ENCODE measurements at regions not wholly inside any gene's neighbourhood (a gene's known extent, or its start where the extent isn't known, plus 50 kb on each side); places are given as distances from the start of the nearest gene placed in this dataset.

DNA sequence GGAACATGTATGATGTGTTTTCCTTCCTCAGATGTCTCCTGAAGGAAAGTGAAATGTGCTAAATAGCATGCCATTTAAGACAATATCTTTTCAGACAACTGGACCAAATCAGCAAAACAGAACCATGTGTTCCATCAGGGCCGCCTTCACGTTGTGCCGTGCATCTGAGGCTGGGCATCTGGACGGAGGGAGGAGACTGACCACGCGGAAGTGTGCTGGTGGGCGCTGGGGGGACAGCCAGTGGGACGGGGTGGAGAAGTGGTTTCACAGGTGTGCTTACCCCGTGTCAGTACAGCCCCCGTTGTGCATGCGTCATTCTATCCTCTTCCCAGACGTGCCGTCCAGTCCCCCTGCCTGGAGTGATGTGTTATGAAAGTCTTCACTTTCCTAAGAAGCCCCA is 342.1 kb upstream of the FAT1 start:
- TF ChIP-seq, protein P1, sequence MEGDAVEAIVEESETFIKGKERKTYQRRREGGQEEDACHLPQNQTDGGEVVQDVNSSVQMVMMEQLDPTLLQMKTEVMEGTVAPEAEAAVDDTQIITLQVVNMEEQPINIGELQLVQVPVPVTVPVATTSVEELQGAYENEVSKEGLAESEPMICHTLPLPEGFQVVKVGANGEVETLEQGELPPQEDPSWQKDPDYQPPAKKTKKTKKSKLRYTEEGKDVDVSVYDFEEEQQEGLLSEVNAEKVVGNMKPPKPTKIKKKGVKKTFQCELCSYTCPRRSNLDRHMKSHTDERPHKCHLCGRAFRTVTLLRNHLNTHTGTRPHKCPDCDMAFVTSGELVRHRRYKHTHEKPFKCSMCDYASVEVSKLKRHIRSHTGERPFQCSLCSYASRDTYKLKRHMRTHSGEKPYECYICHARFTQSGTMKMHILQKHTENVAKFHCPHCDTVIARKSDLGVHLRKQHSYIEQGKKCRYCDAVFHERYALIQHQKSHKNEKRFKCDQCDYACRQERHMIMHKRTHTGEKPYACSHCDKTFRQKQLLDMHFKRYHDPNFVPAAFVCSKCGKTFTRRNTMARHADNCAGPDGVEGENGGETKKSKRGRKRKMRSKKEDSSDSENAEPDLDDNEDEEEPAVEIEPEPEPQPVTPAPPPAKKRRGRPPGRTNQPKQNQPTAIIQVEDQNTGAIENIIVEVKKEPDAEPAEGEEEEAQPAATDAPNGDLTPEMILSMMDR (IDR thresholded peaks at IDR 0.05; ENCODE audit: low read depth, low read length), result no peak
- DNase-seq, result no peak
- Histone ChIP-seq H3K9me3 (no peaks in the 10 kb centered on the region), H3K4me3 (ENCODE audit: low read depth, low read length) (no peak overlapping the region), H3K36me3 (no peaks in the 10 kb centered on the region), H3K27me3 (no peaks in the 10 kb centered on the region), H3K4me1 (no peaks in the 10 kb centered on the region)

DNA sequence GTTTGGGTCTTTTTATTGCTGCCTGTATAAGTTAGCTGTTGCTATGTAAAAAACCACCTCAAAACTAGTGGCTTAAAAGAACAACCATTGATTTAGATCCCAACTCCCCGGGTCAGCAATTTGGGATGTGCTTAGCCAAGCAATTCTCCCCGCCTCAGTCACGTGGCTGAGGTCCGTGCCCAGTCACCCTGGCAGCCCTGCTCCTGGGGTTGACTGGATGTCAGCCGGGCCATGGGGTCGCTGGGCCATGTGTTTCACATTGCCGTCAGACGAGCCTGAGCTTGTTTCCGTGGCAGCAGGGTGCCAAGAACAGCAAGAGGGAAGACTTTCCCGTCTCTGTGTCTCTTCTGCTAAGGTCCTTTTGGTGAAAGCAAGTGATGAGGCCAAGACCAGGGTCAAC is 345.7 kb upstream of the FAT1 start:
- no peak for DNase-seq
- TF ChIP-seq, protein P1 (IDR thresholded peaks at IDR 0.05; ENCODE audit: low read depth, low read length), result no peak
- Histone ChIP-seq H3K4me3 (ENCODE audit: low read depth, low read length) (no peak overlapping the region), H3K27me3 (no peaks in the 10 kb centered on the region), H3K4me1 (no peaks in the 10 kb centered on the region), H3K9me3 (no peaks in the 10 kb centered on the region), H3K36me3 (no peaks in the 10 kb centered on the region)

DNA sequence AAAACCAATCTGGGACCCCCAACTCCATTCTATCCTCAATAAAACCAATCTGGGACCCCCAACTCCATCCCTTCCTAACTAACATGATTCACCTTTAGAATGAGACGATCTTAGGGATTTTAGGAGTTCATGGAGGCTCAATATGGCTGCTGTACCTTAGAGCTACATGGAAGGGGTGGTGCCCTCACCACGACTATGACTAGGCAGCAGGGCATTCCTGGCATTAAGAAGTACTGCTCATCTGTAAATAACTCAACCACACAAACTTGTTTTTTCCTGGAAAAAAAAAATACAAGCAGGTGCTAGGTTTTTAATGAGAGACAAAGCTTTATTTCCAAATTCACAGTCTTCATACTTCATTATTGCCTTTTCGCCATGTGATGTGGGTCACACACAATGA is 346.5 kb upstream of the FAT1 start:
- Histone ChIP-seq H3K27me3 (no peaks in the 10 kb centered on the region), H3K9me3 (no peaks in the 10 kb centered on the region), H3K36me3 (no peaks in the 10 kb centered on the region), H3K4me3 (ENCODE audit: low read depth, low read length) (no peak overlapping the region), H3K4me1 (no peaks in the 10 kb centered on the region)
- TF ChIP-seq, protein P1 (IDR thresholded peaks at IDR 0.05; ENCODE audit: low read depth, low read length), result no peak
- no peak for DNase-seq

DNA sequence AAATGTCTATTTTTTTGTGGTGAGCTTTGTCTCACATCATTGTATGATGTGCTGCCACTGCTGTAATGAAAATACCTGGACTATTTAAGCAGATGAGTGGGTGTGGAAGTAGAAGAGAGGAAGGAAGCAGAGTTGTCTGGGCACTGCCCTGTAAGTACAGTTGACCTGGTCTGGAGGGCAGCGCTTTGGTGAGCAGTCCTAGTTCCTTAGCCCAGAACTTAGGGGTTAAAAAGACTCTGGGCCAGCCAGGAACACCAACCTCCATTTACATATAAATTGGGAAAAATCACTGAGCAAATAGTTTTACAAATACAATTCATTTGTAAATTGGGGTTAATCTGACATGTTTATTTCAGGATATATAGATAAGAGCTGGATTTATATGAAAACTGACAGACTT is 347.1 kb upstream of the FAT1 start:
- Histone ChIP-seq H3K27me3 (no peaks in the 10 kb centered on the region), H3K4me3 (ENCODE audit: low read depth, low read length) (no peak overlapping the region), H3K4me1 (no peaks in the 10 kb centered on the region), H3K36me3 (no peaks in the 10 kb centered on the region), H3K9me3 (no peaks in the 10 kb centered on the region)
- DNase-seq, result no peak
- TF ChIP-seq, protein P1 (IDR thresholded peaks at IDR 0.05; ENCODE audit: low read depth, low read length), result no peak

DNA sequence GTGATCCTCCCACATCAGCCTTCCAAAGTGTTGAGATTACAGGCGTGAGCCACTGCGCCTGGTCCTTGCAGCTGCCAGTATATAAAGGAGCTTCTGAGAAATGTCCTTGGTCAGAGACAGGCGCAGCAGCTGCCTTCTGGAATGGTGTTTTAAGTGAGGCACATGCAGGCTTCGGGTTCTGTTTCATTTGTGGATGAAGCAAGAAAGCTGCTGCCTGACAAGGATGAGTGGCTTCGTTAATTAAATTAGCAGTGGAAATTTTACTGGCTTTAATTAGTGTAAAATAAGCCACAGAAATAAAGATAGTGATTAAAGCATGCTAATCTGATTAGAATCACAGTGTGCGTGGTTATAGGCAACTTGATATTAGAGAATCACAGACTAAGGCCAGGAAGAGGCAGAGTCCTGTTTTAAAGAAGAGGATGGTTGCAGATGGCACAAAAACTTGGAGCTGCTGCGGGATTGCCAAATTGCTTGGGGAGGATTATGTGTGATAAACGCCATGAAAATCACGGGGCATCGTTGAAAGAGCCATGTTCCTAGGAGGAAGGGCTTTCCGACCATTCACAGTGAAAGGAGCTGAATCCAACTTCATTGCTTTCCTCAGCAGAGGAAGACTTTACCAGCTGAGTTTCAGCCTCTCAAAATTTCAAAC is 348.4 kb upstream of the FAT1 start:
- TF ChIP-seq, protein P1 (IDR thresholded peaks at IDR 0.05; ENCODE audit: low read depth, low read length), result no peak
- peak; percentile 73 for DNase-seq
- Histone ChIP-seq H3K9me3 (no peaks in the 10 kb centered on the region), H3K4me1 (no peaks in the 10 kb centered on the region), H3K36me3 (no peaks in the 10 kb centered on the region), H3K27me3 (no peaks in the 10 kb centered on the region), H3K4me3 (ENCODE audit: low read depth, low read length) (peak overlapping the region; percentile 17; the same call in 1 of the 2 replicates)

DNA sequence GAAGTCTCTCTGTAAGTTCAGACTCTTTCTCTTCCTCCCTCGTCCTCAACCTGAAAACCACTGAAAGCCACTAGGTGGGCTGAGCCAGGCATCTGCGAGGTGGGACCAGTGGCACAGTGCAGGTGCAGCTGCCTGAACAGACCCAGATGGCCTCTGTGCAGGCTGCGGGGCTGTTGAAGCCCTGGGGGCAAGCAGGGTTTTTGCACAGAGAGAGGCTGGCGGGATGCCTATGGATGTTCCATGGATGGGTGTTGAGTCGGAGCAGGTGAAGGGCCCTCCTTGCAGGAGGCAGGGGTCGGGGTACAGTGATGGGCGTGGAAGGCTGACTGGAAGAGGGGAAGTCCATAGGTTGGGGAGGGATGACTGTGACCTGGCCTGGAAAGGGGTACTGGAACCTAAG is 350.2 kb upstream of the FAT1 start:
- Histone ChIP-seq H3K4me1 (no peaks in the 10 kb centered on the region), H3K27me3 (no peaks in the 10 kb centered on the region), H3K4me3 (ENCODE audit: low read depth, low read length) (no peak overlapping the region), H3K9me3 (no peaks in the 10 kb centered on the region), H3K36me3 (no peaks in the 10 kb centered on the region)
- peak; percentile 56 for DNase-seq
- TF ChIP-seq, protein P1 (IDR thresholded peaks at IDR 0.05; ENCODE audit: low read depth, low read length), result no peak

Data from BE2C (cell line).